ENCODE measurements at regions not wholly inside any gene's neighbourhood (a gene's known extent, or its start where the extent isn't known, plus 50 kb on each side); places are given as distances from the start of the nearest gene placed in this dataset.

DNA sequence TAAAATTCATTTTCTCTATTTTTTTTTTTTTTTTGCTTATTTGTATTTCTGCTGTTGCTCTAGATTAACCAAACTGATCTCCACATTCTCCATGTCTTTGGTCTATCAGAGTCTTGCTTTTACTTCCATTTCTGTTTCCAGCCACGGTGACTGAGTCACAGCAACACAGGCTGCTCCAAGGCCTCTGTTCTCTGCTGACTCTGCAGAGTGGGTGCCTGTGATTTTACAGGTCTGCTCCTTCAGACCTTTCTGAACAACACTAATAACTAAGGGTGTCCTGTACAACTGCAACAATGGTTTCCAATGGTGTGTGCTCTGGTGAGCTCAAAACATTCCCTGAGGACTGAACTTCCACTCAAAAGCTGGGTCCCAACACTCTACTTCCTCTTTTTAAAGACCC is 102.3 kb upstream of the BMP2 start:
- no peak for ATAC-seq (ENCODE audit: low read depth)
- no peaks in the 10 kb centered on the region for H3K27me3 ChIP-seq (ENCODE audit: insufficient read depth, poor library complexity, severe bottlenecking)
- no peak overlapping the region for H3K4me3 ChIP-seq (ENCODE audit: severe bottlenecking)
- TF ChIP-seq, protein P1, sequence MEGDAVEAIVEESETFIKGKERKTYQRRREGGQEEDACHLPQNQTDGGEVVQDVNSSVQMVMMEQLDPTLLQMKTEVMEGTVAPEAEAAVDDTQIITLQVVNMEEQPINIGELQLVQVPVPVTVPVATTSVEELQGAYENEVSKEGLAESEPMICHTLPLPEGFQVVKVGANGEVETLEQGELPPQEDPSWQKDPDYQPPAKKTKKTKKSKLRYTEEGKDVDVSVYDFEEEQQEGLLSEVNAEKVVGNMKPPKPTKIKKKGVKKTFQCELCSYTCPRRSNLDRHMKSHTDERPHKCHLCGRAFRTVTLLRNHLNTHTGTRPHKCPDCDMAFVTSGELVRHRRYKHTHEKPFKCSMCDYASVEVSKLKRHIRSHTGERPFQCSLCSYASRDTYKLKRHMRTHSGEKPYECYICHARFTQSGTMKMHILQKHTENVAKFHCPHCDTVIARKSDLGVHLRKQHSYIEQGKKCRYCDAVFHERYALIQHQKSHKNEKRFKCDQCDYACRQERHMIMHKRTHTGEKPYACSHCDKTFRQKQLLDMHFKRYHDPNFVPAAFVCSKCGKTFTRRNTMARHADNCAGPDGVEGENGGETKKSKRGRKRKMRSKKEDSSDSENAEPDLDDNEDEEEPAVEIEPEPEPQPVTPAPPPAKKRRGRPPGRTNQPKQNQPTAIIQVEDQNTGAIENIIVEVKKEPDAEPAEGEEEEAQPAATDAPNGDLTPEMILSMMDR (IDR thresholded peaks at IDR 0.05; ENCODE audit: poor library complexity, severe bottlenecking): no peak
- no peak overlapping the region for H3K27ac ChIP-seq (ENCODE audit: poor library complexity, severe bottlenecking)
- no peaks in the 10 kb centered on the region for H3K36me3 ChIP-seq (ENCODE audit: low read depth)
- peaks cover 13% of the 10 kb centered on the region for H3K4me1 ChIP-seq (ENCODE audit: insufficient read depth, poor library complexity, severe bottlenecking)
- no peak for DNase-seq (ENCODE audit: low spot score)
- no peaks in the 10 kb centered on the region for H3K9me3 ChIP-seq (ENCODE audit: severe bottlenecking)

DNA sequence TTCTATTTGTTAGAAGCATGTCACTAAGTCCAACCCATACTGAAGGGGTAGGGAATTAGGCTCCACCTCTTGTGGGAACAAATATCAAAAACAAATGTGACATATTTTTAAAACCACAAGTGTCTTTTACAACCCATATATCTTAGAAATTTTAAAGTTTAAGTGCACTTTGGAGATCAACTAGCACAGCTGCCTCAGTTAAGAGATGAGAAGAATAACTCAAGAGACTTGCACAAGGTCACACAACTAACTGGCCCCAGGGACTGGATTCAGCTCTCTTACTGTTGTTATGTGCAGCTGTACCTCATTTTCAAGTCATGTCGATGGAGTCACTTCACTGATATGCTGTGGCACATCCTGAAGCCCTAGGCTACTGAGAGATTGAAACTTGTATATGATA is 102.9 kb upstream of the BMP2 start:
- TF ChIP-seq, protein P1 (IDR thresholded peaks at IDR 0.05; ENCODE audit: poor library complexity, severe bottlenecking): no peak
- Histone ChIP-seq H3K36me3 (ENCODE audit: low read depth) (no peaks in the 10 kb centered on the region), H3K4me3 (ENCODE audit: severe bottlenecking) (no peak overlapping the region)

DNA sequence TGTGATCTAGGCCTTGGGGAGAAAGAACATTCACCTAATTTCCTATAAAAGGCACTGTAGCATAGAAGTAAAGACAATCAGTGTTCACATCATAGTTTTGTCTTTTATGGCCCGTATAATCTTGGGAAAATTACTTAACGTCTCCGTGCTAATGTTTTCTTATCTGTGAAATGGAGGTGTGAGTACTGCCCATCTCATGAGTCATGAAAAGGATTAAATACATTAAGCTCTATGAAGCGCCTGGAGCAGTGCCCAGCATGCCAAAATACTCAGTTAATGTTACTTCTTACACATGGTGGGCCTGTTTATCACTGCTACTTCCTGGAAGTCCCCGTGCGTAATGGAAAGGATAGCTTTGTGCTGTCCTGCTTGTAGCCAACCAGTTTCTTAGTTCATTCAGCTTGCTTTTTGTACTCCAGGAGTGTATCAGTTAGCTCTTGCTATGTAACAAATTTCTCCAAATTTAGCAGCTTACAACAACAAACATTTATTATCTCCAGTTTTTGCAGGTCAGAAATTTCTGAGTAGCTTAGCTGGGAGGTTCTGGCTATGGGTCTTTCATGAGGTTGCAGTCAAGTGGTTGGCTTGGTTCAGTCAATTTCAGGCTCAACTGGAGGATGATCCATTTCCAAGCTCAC is 103.6 kb upstream of the BMP2 start:
- Histone ChIP-seq H3K4me1 (ENCODE audit: insufficient read depth, poor library complexity, severe bottlenecking) (peaks cover 13% of the 10 kb centered on the region), H3K4me3 (ENCODE audit: severe bottlenecking) (no peak overlapping the region), H3K9me3 (ENCODE audit: severe bottlenecking) (no peaks in the 10 kb centered on the region), H3K27me3 (ENCODE audit: insufficient read depth, poor library complexity, severe bottlenecking) (no peaks in the 10 kb centered on the region), H3K27ac (ENCODE audit: poor library complexity, severe bottlenecking) (peak overlapping the region; percentile 14), H3K36me3 (ENCODE audit: low read depth) (no peaks in the 10 kb centered on the region)
- ATAC-seq (ENCODE audit: low read depth) (peak; percentile 68), DNase-seq (ENCODE audit: low spot score) (no peak)
- TF ChIP-seq, protein P1 (IDR thresholded peaks at IDR 0.05; ENCODE audit: poor library complexity, severe bottlenecking): no peak

More for the DNA sequence above, 102.9 kb upstream of the BMP2 start:
- Histone ChIP-seq H3K27ac (ENCODE audit: poor library complexity, severe bottlenecking) (no peak overlapping the region), H3K27me3 (ENCODE audit: insufficient read depth, poor library complexity, severe bottlenecking) (no peaks in the 10 kb centered on the region), H3K9me3 (ENCODE audit: severe bottlenecking) (no peaks in the 10 kb centered on the region), H3K4me1 (ENCODE audit: insufficient read depth, poor library complexity, severe bottlenecking) (peaks cover 13% of the 10 kb centered on the region)
- no peak for DNase-seq (ENCODE audit: low spot score)
- ATAC-seq (ENCODE audit: low read depth): no peak

- TF ChIP-seq, protein P1 (IDR thresholded peaks at IDR 0.05; ENCODE audit: poor library complexity, severe bottlenecking): no peak
- ATAC-seq (ENCODE audit: low read depth): no peak
- Histone ChIP-seq H3K27ac (ENCODE audit: poor library complexity, severe bottlenecking) (peak overlapping the region; percentile 14), H3K4me1 (ENCODE audit: insufficient read depth, poor library complexity, severe bottlenecking) (peaks cover 13% of the 10 kb centered on the region), H3K9me3 (ENCODE audit: severe bottlenecking) (no peaks in the 10 kb centered on the region), H3K27me3 (ENCODE audit: insufficient read depth, poor library complexity, severe bottlenecking) (no peaks in the 10 kb centered on the region), H3K36me3 (ENCODE audit: low read depth) (no peaks in the 10 kb centered on the region), H3K4me3 (ENCODE audit: severe bottlenecking) (no peak overlapping the region)
- DNase-seq (ENCODE audit: low spot score): no peak
These were observed 104.4 kb upstream of the BMP2 start for GRCh38 chr20:6663104-6663503.

DNA sequence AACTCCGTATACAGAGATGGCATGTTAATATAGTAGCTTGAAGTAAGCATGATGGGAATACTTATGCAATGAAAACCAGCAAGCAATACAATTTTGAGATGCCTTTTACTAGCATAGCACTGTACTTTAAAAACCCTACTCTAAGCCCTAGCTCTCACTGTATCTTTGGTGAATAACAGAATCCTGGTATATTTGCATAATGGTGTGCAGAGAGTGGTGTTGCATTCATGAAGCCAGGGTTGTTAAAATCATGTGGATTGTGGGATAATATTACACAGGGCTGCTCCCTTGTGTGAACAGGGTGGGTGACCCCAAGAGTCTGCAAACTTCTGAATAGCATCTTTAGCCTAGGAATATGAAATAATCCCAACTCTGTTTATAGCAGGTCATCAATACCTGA is 105.2 kb upstream of the BMP2 start:
- DNase-seq (ENCODE audit: low spot score): no peak
- no peak for ATAC-seq (ENCODE audit: low read depth)
- Histone ChIP-seq H3K36me3 (ENCODE audit: low read depth) (no peaks in the 10 kb centered on the region), H3K4me3 (ENCODE audit: severe bottlenecking) (no peak overlapping the region), H3K27me3 (ENCODE audit: insufficient read depth, poor library complexity, severe bottlenecking) (no peaks in the 10 kb centered on the region), H3K27ac (ENCODE audit: poor library complexity, severe bottlenecking) (no peak overlapping the region), H3K4me1 (ENCODE audit: insufficient read depth, poor library complexity, severe bottlenecking) (peaks cover 13% of the 10 kb centered on the region), H3K9me3 (ENCODE audit: severe bottlenecking) (no peaks in the 10 kb centered on the region)
- TF ChIP-seq, protein P1 (IDR thresholded peaks at IDR 0.05; ENCODE audit: poor library complexity, severe bottlenecking): no peak

Data from RWPE2 (cell line).